Mesothelial cell of epicardium (in vitro differentiated cells): ENCODE measurements at regions not wholly inside any gene's neighbourhood (a gene's known extent, or its start where the extent isn't known, plus 50 kb on each side); places are given as distances from the start of the nearest gene placed in this dataset.

ENCODE experiments used
- DNase-seq, 2 experiments: peaks; one replicate each; pipeline ENCODE4 v3.0.0; 2021; ENCODE audit warnings: low spot score in 2 of 2; ENCODE audit not compliant: unreplicated experiment in 2 of 2
- H3K27ac Mint-ChIP-seq: 2 replicates; pipeline ENCODE4 v1.8.0; 2021; ENCODE audit warnings: mixed read lengths
- H3K27me3 Mint-ChIP-seq: 2 replicates; pipeline ENCODE4 v1.8.0; 2021; ENCODE audit warnings: low read depth, mixed read lengths
- H3K36me3 Mint-ChIP-seq: 2 replicates; pipeline ENCODE4 v1.8.0; 2021; ENCODE audit warnings: mixed read lengths
- H3K4me1 Mint-ChIP-seq: 2 replicates; pipeline ENCODE4 v1.8.0; 2021; ENCODE audit warnings: mixed read lengths
- H3K4me3 Mint-ChIP-seq: 2 replicates; pipeline ENCODE4 v1.8.0; 2021; ENCODE audit warnings: mild to moderate bottlenecking, moderate library complexity, mixed read lengths
- H3K9me3 Mint-ChIP-seq: 2 replicates; pipeline ENCODE4 v1.8.0; 2021; ENCODE audit warnings: mixed read lengths
- TF ChIP-seq, protein P1 (sequence below): fragments of 200-600 bp; sonication (generic); IDR thresholded peaks from one replicate; pipeline ENCODE4 v1.5.0; 2021; ENCODE audit warnings: antibody characterized with exemption; ENCODE audit not compliant: unreplicated experiment

GRCh38 chr18:43797347-43797746, 520.1 kb upstream of the SYT4 start:
- peaks cover 2% of the 10 kb centered on the region for H3K36me3 Mint-ChIP-seq
- TF ChIP-seq, protein P1, sequence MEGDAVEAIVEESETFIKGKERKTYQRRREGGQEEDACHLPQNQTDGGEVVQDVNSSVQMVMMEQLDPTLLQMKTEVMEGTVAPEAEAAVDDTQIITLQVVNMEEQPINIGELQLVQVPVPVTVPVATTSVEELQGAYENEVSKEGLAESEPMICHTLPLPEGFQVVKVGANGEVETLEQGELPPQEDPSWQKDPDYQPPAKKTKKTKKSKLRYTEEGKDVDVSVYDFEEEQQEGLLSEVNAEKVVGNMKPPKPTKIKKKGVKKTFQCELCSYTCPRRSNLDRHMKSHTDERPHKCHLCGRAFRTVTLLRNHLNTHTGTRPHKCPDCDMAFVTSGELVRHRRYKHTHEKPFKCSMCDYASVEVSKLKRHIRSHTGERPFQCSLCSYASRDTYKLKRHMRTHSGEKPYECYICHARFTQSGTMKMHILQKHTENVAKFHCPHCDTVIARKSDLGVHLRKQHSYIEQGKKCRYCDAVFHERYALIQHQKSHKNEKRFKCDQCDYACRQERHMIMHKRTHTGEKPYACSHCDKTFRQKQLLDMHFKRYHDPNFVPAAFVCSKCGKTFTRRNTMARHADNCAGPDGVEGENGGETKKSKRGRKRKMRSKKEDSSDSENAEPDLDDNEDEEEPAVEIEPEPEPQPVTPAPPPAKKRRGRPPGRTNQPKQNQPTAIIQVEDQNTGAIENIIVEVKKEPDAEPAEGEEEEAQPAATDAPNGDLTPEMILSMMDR = no peak
- no peaks in the 10 kb centered on the region for H3K4me1 Mint-ChIP-seq
- DNase-seq = no peak
- H3K27ac Mint-ChIP-seq = no peak overlapping the region
- no peaks in the 10 kb centered on the region for H3K27me3 Mint-ChIP-seq
- H3K9me3 Mint-ChIP-seq = peaks cover 15% of the 10 kb centered on the region
- no peak overlapping the region for H3K4me3 Mint-ChIP-seq

GRCh38 chr18:43800584-43800983, 523.3 kb upstream of the SYT4 start:
- no peaks in the 10 kb centered on the region for H3K36me3 Mint-ChIP-seq
- TF ChIP-seq, protein P1 = no peak
- no peak for DNase-seq
- H3K27ac Mint-ChIP-seq = no peak overlapping the region
- H3K27me3 Mint-ChIP-seq = no peaks in the 10 kb centered on the region
- no peaks in the 10 kb centered on the region for H3K4me1 Mint-ChIP-seq
- peaks cover 38% of the 10 kb centered on the region for H3K9me3 Mint-ChIP-seq
- H3K4me3 Mint-ChIP-seq = no peak overlapping the region

- TF ChIP-seq, protein P1 = no peak
- H3K27ac Mint-ChIP-seq = no peak overlapping the region
- DNase-seq = no peak
- H3K4me3 Mint-ChIP-seq = no peak overlapping the region
- no peaks in the 10 kb centered on the region for H3K4me1 Mint-ChIP-seq
- peaks cover 35% of the 10 kb centered on the region for H3K9me3 Mint-ChIP-seq
- no peaks in the 10 kb centered on the region for H3K36me3 Mint-ChIP-seq
- H3K27me3 Mint-ChIP-seq = no peaks in the 10 kb centered on the region
These were observed 528.4 kb upstream of the SYT4 start for GRCh38 chr18:43805646-43806194.

- peaks cover 23% of the 10 kb centered on the region for H3K9me3 Mint-ChIP-seq
- H3K4me3 Mint-ChIP-seq = no peak overlapping the region
- no peaks in the 10 kb centered on the region for H3K4me1 Mint-ChIP-seq
- TF ChIP-seq, protein P1 = no peak
- no peak for DNase-seq
- H3K36me3 Mint-ChIP-seq = peaks cover 8% of the 10 kb centered on the region
- H3K27me3 Mint-ChIP-seq = no peaks in the 10 kb centered on the region
- no peak overlapping the region for H3K27ac Mint-ChIP-seq
These were observed 535.3 kb upstream of the SYT4 start for GRCh38 chr18:43812627-43813026.

DNA sequence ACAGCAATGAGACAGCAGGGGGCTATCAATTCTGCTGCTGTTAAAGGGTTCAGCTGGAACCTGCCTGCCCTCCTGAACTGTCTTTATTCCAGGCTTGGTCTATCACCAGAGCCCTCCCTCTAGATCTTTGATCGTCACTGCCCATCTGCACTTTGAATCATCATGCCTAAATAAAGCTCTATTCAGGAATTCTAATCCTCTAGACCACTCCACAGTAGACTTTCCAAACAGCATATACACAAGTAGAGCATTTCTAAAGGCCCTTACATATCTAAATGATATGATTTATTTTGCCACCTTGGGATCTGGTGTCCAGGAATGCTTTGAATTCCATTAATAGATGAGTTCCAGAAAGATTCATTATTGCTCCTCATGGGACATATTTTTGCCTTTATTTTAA, 542.1 kb upstream of the SYT4 start:
- peaks cover 14% of the 10 kb centered on the region for H3K4me1 Mint-ChIP-seq
- no peak for DNase-seq
- no peak overlapping the region for H3K4me3 Mint-ChIP-seq
- H3K27me3 Mint-ChIP-seq = peaks cover 2% of the 10 kb centered on the region
- peaks cover 35% of the 10 kb centered on the region for H3K9me3 Mint-ChIP-seq
- peaks cover 10% of the 10 kb centered on the region for H3K36me3 Mint-ChIP-seq
- peak overlapping the region; percentile 51 for H3K27ac Mint-ChIP-seq
- TF ChIP-seq, protein P1 = no peak

- H3K4me3 Mint-ChIP-seq = no peak overlapping the region
- peaks cover 10% of the 10 kb centered on the region for H3K36me3 Mint-ChIP-seq
- peaks cover 5% of the 10 kb centered on the region for H3K27me3 Mint-ChIP-seq
- peaks cover 14% of the 10 kb centered on the region for H3K4me1 Mint-ChIP-seq
- TF ChIP-seq, protein P1 = no peak
- peak overlapping the region; percentile 51 for H3K27ac Mint-ChIP-seq
- no peak for DNase-seq
- peaks cover 31% of the 10 kb centered on the region for H3K9me3 Mint-ChIP-seq
These were observed 542.6 kb upstream of the SYT4 start for GRCh38 chr18:43819873-43820272.
